Activated CD4-positive, alpha-beta T cell treated with anti-CD3 and anti-CD28 coated beads for 4 hours (primary cell): ENCODE measurements at regions not wholly inside any gene's neighbourhood (a gene's known extent, or its start where the extent isn't known, plus 50 kb on each side); places are given as distances from the start of the nearest gene placed in this dataset.

ENCODE experiments used
- DNase-seq, 2 donors: peaks; one replicate each; pipeline ENCODE4 v3.0.0-alpha.2; 2020

DNA sequence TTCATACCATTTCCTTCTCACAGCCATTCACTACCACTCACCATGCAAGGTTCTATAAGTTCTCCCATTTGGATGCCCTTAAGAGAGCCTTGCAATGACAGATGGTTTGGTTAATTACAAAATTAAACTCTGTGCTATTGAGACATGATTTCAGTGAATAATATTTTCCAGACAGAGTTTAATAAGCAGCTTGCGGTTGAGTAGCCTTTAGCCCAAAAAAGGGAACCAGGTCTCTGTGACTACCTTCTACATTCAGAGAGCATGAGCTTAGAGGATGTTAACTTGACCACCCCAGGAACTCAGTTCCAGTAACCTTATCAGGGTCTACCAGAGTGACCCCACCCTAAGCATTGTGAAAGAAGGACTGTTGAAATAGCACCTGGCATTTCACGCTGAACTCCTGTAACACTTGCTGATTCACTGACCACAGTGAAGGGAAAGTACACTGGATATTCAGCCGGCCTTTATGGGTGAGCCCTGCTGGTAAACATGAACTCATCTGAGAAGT is 1173.1 kb upstream of the ZEB2 start:
- DNase-seq, result no peak

DNA sequence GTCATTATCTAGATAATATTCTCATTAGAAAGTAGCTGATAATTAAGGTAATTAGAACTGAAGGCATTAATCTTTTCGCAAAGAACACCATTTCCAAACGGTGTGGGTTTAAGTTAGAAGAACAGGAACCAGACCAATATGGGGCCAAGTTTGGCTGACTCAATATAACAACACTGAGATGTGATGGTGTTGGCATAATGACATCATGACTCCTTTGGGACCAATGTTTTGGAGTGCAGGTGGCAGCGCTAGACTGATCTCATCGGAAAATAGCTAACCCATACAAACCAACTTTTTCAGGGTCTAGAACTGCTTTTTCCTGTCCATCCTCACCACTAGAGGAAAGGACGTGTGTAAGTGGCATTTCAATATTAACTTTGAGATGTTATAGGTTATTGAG is 1171.7 kb upstream of the ZEB2 start:
- DNase-seq, result no peak

DNA sequence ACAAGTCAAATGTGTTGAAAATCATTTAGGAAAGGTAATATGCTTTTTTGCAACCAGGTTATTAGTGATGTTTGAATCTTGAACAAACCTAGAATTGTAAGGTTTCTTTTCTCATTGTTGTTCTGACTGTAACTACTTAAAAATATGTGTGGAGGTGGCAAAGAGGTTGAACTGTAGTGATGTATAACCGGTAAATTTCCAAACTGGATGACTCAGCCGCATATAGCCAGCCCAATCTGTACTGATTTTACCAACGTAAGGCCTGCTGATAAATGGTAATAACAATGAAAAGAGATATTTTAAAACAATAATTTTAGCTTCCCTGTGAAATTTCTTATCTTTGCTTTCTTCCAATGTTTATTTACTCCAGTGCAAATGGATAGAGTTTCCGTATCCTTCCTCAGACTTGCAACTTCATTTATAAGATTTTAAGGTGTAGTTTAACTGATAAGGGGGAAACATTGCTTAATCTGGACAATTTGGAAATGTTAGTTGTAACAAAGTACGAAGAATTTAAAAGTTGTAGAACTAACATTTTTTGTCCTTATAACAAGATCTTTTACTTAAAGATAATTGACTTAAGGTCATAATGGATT is 1170.4 kb upstream of the ZEB2 start:
- DNase-seq, result no peak

DNA sequence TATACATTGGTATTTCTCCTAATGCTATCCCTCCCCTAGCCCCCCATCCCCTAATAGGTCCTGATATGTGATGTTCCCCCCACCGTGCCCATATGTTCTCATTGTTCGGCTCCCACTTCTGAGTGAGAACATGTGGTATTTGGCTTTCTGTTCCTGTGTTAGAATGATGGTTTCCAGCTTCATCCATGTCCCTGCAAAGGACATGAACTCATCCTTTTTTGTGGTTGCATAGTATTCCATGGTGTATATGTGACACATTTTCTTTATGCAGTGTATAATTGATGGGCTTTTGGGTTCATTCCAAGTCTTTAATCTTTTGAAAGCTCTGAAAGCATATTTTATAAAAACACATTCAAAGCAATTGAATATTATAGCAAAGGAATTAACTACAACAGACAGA is 1169.4 kb upstream of the ZEB2 start:
- DNase-seq, result no peak

DNA sequence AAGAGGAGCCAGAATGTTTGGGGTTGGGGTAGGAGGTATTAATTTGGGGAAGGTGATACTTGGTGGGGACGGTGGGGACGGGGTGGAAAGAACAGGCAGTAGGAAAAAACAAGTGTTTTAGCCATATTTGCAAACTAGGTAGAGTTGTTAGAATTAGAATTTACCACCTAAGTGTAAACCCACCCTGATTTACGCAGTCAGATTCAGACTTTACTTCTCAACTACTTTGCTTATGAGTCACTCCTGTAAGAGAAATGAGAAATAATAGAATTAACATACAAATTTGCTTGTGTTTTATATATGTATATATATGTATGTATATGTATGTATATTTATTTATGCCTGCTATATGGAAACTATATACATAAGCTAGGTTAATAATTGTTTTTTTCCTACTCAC is 1168.2 kb upstream of the ZEB2 start:
- no peak for DNase-seq

DNA sequence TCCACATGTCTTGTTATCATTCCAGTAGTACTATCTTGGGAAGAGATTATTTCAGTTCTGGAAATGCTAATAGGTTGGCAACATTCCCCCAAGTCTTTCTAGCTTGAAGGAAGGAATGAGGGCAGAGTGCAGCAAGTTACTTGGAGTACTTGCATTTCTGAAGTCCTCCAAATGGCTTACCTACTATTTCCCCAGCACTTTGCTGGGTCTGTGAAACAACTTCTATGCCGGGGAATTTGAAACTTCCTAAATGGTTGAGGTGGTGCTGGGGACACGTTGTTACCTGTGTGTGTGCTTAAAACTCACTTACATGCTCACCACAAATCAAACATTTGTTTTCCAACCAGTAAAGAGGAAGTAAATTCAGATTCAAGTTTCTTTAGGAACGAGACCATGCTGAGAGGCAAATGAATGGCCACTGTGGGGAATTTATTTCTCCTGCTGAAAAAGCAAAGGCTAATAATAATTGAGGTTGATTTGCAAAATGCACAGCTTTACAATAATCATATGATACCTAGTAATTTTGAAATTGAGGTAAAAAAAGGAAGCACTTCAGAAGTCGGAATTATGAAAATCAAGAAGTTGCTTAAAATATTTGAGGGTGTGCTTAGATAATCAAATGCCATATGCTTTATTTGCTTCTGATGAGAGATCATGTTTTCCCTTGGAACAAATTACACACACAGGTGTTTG is 1167.7 kb upstream of the ZEB2 start:
- no peak for DNase-seq

DNA sequence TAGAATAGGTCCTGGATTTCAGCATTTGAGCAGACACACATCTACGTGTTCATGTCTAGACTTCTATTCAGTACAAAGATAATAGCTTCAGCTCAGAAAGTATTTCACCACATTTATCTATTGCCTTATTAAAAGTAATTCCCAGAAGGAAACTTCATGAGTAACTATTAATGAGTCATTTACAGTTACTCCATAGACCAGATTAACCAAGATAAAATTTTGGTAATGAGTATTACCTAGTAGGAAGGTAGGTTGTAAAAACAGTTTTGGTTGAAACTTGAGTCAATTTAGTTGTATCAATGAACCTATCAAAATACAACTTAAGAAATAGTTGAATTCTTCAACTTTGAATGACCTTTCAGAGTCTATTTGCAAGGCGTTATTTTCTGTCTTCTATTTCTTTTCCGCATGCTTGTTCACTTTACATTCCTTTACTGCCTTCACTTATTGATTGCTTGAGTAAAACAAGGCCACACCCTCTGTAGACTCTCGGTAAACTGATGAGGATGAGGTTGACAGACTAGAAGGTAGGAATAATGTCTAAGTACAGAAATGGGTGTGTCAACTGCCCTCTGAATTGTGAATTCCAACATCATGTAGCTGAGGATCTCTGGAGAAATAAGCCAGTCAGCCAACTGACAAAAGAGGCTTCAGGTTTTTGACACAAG is 1165.6 kb upstream of the ZEB2 start:
- DNase-seq, result no peak

DNA sequence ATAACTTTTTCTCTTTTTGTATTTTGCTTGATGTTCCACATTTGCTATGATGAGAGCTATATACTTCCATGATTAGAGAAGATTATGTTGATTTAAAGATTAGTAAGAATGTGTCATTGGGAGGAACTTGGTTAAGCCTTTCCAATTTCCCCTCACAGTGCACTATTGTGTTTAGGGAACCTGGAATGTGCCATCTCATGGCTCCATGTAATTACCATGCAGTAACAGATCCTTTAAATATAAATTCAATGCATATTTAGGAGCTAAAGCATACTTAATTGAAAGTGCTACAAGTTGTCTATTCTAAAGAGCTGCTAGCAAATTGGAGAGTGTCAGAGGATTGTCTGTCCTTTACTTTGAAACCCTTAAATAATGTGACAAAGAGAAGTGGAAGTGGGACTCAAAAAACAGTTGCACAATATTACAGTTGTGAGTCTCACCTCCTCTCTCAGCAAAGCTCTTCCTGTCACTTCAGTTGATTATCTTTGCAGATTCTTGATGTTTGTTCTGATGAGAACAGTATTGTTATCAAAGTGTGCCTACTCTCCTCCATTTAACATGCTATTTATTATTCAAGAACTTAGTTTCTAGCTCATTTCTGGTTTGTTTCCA is 1162.7 kb upstream of the ZEB2 start:
- no peak for DNase-seq

DNA sequence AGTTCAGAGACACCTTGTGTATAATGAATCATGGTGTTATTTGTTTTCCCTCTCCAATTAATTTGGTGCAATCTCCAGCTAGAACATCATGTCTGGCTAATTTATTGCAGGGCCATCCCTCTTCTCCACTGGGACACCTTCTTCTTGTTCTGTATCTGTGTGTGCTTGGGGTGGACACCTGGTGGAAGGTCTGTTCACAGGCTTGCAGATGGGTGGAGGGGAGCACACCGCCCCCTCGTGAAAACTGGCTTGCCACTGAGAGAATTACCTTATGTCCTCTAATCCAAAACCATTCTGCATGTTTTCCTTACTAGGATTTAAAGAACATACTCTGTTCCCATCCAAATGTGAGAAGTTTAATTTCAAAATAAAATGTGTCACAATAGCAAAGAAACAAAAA is 1160.4 kb upstream of the ZEB2 start:
- DNase-seq, result no peak

DNA sequence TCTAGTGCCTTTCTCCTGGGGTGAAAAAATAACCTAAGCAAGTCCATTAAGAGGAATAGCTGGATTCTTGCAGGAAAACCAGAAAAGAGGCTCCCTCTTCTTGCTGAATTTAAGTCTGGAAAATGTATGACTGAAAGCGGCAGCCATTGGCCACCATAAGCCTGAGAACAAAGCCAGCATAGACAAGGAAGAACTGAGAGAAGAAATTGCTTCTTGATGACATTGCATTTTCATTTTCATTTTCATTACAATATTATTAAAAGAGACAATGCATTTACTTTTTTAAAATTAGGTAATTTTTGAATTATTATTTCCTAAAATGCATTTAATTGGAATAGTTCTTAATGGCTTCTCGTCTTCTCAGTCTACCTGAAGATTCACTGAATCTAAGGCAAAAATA is 1157.5 kb upstream of the ZEB2 start:
- no peak for DNase-seq

DNA sequence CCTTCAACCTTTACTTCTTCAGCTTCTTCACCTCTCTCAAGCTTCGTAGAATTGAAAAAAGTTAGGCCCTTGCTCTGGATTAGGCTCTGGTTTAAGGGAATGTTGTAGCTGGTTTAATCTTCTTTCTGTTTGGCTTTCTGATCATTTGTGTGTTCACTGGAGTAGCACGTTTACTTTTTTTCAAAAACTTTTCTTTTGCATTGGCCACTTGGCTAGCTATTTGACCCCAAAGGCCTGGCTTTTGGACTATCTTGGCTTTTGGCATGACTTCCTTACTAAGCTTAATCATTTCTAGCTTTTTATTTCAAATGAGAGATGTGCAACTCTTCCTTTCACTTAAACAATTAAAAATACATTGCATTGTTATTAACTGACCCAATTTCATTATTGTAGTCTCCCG is 1154.8 kb upstream of the ZEB2 start:
- DNase-seq, result no peak

DNA sequence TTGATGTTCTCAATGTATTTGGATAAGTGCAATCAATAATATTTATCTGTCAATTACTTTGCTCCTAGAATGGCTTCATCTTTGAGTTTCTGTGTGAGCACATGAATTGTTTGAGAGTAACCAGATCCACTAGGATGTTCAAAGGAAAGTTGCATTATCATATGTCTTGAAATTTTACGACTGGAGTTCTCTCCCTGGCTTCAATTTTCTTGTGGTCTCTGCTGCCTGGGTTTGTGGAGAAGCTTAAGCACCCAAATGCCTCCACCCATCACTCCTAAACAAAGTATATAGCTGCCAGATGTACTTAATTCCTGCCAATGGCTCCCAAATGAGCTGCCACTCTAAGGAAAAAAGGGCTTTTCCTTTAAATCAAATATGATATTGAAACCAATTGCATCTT is 1149.4 kb upstream of the ZEB2 start:
- DNase-seq, result no peak

DNA sequence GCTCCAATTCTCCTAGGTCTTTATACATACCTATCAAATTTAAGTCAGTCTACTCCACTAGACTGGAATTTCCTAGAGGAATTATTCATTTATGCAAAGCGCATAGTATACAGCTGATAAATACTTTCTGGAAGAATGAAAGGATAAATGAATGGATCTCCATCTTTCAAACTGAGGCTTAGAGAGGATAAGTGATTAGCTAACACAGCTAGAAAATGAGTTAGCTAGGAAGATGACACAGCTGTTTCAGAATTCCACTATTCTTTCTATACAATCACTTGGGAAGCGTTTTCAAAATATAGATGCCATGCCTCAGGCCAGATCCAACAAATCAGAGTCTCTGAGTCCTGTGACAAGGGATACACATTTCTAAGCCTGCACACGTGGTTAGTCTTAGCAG is 1146.6 kb upstream of the ZEB2 start:
- no peak for DNase-seq

DNA sequence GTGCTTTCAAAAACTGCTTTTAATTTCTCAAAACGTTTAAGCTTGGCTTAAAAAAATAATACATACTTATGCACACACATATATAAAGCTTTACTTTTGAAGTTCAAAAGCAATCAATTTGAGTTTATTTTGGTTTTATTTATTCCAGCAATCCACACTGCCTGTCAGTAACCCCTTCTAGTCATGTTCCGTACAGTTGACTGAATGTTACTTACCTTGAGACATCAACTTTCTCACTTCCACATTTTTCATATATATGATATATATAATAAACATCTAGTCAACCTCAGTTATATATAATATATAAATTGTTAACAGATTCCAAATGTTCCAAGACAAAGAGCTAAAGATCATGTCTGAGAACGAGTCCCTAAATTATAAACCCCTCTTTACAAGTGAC is 1137.3 kb upstream of the ZEB2 start:
- no peak for DNase-seq

DNA sequence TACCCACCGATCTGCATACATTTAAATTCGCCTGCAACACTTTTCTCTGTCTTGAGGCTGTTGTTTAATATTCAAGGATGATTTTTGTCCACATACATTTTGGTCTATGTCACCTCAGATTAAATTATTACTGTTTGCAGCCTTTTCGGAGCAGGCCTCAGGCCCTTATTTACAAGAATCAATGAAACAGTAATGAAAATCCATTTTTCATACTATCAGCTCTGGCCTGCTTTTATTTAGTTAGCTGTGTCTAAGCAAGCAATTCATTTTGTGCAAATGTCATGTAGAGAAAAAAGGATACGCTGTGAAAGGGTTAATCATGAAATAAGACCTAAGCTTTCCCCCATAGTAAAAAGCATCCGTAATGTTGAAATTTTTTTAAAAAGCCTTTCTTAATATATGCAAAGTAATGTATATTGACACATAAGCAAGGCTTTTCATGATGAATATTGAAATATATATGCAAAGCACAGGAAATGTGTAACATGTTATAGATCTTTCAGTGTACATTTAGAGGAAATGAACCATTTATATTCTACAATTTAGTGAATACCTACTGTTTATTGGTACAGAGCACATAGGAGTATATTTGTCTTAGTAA is 1135.3 kb upstream of the ZEB2 start:
- no peak for DNase-seq

DNA sequence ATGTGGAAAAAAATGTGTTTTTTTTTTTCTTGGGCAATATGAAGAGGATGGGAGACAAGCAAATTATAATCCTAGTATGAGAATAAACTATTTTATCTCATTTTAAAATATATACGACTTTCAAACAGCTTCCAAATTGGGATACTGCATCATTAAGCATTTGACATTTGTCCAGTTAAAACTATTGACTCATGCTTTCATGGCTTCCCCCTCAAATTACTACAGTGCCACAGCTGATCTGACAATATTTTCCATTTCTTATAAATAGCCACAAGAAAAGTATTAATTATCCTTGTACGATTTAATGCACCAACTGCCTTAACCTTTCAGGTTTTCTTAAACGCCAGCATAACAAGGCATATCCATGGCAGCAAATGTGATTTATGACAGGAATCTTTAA is 1134.8 kb upstream of the ZEB2 start:
- DNase-seq, result no peak

DNA sequence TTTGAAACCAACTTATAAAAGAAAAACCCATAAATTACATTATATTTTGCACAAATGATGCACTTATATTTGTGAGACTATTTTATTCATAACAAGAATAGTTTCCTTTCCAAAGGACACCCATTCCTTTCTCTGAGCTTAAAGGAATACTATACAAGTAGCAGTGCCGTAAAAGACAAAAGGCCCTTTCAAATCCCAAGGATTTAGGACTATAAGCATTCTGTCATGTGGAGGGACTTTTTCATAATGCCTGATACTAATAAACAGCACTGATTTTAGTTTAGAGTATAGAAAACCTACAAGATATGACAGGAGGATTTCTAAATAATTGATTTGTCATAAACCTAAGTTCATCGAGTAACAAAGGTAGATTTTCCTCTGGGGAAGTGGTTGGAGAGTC is 1134.2 kb upstream of the ZEB2 start:
- no peak for DNase-seq

DNA sequence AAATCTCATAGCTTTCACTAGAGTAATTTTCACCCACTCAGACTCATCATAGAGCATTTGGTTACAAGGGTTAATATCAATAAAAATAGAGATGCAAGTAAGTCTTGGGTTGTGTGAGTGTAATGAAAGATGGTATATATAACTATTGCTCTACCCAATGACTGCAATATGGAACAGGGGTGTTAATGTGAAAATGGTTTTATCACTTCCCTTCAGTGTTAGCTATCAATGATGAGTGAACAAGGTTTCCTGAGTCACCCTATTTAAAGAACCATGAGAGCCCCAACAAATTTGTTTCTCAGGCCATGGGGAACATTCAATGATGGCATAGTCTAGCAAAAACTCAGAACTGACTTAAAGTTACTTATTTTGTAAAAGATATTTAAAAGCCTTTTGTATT is 1133.6 kb upstream of the ZEB2 start:
- no peak for DNase-seq

DNA sequence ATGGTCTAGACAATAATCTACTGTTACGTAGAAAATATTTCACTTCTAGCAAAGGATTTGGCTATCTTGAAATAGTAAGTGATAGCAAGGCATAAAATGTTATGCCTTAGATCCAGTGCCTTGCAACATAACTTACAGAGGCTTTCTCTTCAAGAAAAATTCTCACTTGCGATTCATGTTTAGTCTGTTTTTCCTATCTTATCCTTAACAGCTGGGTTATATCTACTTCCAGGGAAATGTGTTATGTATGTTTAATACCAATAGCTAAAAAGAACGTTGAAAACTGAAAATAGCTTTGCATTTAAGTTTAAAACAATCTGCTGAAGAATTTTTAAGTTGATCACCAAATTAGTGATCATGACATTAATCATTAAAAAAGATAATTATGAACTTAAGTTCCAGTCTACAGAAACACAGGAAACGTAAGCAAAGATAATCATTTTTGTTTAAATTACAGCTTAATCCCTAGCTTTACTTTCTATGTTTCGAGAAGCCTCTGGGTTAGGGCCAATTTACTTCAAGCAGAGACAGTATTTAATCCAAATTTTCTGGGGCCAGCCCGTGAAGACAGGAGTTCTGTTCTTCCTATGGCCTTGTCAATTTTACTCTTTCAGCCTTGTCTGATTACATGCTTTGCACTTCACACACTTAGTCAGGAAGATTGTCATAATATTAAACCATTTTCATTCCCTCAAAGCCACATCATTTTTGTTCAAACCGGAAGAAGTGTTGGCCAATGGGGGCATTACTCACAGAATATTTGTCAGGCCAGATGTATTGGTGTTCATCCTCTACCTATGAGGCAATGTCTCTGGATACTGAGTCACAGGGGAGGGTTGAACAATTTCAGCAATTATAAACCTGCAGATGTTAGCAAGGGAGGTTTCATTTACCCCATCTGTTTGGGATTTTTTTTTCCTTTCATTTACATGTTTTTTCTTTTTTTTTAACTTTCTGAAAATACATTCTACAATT is 1132.9 kb upstream of the ZEB2 start:
- no peak for DNase-seq

DNA sequence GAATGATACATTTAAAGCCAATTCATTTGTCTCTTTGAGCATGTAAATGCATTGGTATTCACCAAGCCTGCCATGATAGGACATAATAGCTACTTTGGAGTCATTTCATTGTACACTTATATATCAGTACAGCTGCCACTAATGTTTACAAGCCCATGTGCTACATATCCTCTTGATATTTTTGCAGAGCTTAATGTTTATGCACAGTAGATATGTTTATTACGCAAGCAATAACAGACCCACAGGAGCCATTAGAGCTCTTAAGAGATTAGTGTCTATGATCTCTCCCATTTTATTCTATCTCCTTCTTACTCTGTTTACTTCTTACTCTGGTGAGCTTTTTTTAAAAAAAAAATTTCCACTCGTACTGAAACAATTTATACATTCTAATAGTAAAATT is 1132.1 kb upstream of the ZEB2 start:
- DNase-seq, result no peak

DNA sequence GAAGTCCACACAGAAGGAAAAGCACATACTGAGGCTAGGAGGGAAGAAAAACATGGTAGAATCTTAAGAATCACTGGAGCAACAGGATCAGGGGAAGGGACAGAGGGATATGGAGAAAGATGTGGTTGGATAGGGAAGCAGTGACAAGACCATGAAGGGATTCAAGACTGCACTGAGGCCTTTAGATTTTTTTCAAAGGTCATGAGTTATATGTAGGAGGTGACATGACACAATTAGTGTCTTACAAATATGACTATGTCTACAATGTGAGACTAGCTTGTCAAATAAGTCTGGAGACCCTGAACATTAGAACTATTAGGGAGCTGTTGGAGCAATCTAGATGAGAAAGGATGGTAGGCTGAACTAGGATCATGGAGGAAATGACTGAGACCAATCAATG is 1130.3 kb upstream of the ZEB2 start:
- no peak for DNase-seq

DNA sequence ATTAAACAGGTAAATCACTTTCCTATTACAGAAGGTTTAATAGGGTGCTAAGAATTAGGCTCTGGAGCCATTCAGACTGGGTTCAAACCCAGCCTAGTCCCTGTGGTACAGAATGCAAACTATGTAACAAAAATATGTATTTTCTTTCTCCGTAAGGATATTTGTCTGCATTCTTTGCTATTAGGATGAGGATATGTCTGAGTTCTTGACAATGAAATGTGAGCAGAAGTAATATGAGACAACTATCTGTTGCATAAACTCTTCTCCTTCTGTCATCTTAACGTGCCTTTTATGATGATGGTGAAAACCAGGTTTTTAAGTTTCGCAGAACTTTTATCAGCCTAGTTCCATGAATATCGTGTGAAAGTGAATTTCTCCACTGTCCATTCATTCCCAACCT is 1129.1 kb upstream of the ZEB2 start:
- DNase-seq, result no peak
